Activated naive CD8-positive, alpha-beta T cell treated with anti-CD3 and anti-CD28 coated beads, Interleukin-2, amount 10 ng/mL, durations not matched to agents 7 days and 5 days (primary cell): ENCODE measurements at regions not wholly inside any gene's neighbourhood (a gene's known extent, or its start where the extent isn't known, plus 50 kb on each side); places are given as distances from the start of the nearest gene placed in this dataset.
"Not testable (repeated sequence)": the region's sequence is repeated elsewhere in the genome, so short reads cannot be mapped to it uniquely, and the experiment has no call there.

Experiments used
- ATAC-seq: fragments of 150-1000 bp; cut with Tn5 transposase; one replicate; pipeline ENCODE4 v1.10.0; 2021; ENCODE audit warnings: low read depth, moderate library complexity
- POLR2A ChIA-PET: fragments of 350-600 bp; sonication (Branson Sonifier 250); formaldehyde crosslinking; loops from one replicate; lab custom pipeline; 2021; ENCODE audit warnings: antibody characterized with exemption; lab: Charles Lee
- DNase-seq: peaks from one replicate; pipeline ENCODE4 v3.0.0; 2021
- H3K27ac Mint-ChIP-seq: one replicate; pipeline ENCODE4 v1.8.0; 2022; ENCODE audit warnings: mild to moderate bottlenecking, mixed read lengths
- H3K27me3 Mint-ChIP-seq: one replicate; pipeline ENCODE4 v1.8.0; 2022; ENCODE audit warnings: mild to moderate bottlenecking, moderate library complexity, mixed read lengths
- H3K36me3 Mint-ChIP-seq: one replicate; pipeline ENCODE4 v1.8.0; 2021; ENCODE audit warnings: mild to moderate bottlenecking, mixed read lengths
- H3K4me1 Mint-ChIP-seq: one replicate; pipeline ENCODE4 v1.8.0; 2021; ENCODE audit warnings: mixed read lengths
- H3K4me3 Mint-ChIP-seq: one replicate; pipeline ENCODE4 v1.8.0; 2022; ENCODE audit warnings: mild to moderate bottlenecking, moderate library complexity, mixed read lengths
- H3K9me3 Mint-ChIP-seq: one replicate; pipeline ENCODE4 v1.8.0; 2021; ENCODE audit warnings: mixed read lengths

DNA sequence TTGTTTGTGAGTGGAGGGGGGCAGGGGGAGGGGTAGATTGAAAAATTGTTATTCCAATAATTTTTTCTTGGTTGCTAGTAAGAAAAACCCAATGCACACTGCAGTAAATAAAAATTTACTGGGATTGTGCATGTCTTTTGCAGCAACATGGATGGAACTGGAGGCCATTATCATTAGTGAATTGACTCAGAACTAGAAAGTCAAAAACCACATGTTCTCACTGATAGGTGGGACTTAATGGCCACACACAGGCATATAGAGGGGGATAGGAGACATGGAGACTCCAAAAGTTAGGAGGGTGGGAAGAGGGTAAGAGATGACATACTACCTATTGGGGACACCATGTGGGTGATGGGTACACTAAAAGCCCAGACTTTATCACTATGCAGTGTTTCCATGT lies 67.2 kb downstream of the BUB3 start:
- H3K9me3 Mint-ChIP-seq = peaks cover 2% of the 10 kb centered on the region
- no peak for DNase-seq
- H3K4me1 Mint-ChIP-seq = no peaks in the 10 kb centered on the region
- peaks cover 13% of the 10 kb centered on the region for H3K36me3 Mint-ChIP-seq
- H3K4me3 Mint-ChIP-seq = no peak overlapping the region
- ATAC-seq = no peak
- H3K27me3 Mint-ChIP-seq = no peaks in the 10 kb centered on the region
- POLR2A ChIA-PET = no interaction called here
- H3K27ac Mint-ChIP-seq = no peak overlapping the region

DNA sequence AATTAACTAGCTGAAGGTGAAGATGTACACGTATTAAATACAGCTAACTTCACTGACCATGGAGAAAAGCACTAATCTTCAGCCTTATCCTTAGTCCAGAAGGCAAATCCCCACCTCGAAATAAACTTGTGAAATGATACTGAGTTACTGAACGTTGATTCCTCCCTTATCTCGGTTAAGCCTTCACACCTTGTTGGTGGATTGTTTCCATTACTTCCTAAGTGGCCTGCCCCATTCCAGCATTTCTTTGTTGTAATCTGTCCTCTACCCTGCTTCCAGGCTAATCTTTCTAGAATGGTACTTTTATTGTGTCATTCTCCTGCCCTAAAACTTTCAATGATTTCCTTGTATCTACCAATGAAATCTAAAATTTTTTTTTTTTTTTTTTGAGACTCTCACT lies 68.6 kb downstream of the BUB3 start:
- H3K27ac Mint-ChIP-seq = no peak overlapping the region
- DNase-seq (no peak), ATAC-seq (no peak)
- H3K4me3 Mint-ChIP-seq = no peak overlapping the region
- no peaks in the 10 kb centered on the region for H3K9me3 Mint-ChIP-seq
- H3K27me3 Mint-ChIP-seq = no peaks in the 10 kb centered on the region
- H3K4me1 Mint-ChIP-seq = no peaks in the 10 kb centered on the region
- POLR2A ChIA-PET = interaction anchor here (0.7 kb wide), 1 partner anchor 18 kb away, joined by 3 read pairs; no protein-coding TSS in a partner anchor
- H3K36me3 Mint-ChIP-seq = peaks cover 10% of the 10 kb centered on the region

DNA sequence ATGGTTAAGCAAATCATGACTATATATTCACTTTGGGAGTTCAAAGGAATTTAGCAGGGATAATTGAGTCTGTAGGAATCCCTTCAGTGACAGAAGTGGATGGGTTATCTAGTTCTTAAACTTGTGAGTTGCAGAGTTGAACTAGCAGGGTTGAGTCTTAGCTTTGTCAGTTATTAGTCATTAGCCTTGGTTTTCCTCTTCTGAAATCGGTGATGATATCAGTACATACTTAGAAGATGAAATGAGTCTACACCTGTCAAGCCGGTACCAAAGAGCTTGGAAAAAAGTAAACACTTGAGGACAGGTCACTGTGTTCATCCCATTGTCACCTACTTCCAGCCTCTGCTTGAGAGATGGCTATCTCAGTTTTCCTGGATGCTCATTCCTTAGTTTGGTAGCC lies 73.5 kb downstream of the BUB3 start:
- no peak overlapping the region for H3K27ac Mint-ChIP-seq
- no peak for DNase-seq
- H3K4me1 Mint-ChIP-seq = no peaks in the 10 kb centered on the region
- no peaks in the 10 kb centered on the region for H3K27me3 Mint-ChIP-seq
- H3K9me3 Mint-ChIP-seq = peaks cover 4% of the 10 kb centered on the region
- H3K4me3 Mint-ChIP-seq = no peak overlapping the region
- peaks cover 22% of the 10 kb centered on the region for H3K36me3 Mint-ChIP-seq
- POLR2A ChIA-PET = no interaction called here
- no peak for ATAC-seq

DNA sequence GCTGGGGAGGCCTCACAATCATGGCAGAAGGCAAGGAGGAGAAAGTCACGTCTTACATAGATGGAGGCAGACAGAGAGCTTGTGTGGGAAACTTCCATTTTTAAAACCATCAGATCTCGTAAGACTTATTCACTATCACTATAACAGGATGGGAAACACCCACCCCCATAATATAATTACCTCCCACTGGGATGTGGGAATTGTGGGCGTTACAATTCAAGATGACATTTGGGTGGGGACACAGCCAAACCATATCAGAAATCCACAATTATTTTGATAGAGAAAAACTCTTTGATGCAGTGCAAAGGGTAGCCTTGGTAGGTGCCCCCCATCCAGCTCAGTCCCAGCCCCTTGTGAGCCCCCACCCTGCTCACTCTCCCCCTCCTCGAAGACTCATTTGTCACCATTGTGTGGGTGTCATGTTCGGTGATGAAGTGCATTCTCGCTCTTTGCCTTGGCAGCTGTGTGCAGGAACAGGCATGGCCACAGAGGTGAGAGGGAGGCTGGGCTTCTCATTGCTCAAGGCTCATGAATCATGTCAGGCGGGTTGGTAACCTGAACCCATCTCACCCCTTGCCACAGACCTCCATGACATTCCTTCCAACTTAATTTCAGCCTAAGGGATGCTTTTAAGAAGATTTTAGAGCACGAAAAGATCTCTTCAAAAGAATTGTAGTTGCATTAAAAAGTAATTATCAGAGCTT lies 75.9 kb downstream of the BUB3 start:
- no peak overlapping the region for H3K4me3 Mint-ChIP-seq

DNA sequence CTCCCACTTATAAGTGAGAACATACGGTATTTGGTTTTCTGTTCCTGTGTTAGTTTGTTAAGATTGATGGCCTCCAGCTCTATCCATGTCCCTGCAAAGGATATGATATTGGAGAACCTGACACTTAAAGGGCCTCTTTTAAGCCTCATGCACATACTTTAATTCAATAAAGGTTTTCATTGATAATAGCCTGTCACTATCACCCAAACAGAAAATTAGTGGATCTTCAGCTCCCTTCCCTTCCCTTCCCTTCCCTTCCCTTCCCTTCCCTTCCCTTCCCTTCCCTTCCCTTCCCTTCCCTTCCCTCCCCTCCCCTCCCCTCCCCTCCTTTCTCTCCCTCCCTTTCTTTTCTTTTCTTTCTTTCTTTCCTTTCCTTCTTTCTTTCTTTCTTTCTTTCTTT lies 78.7 kb downstream of the BUB3 start:
- H3K4me3 Mint-ChIP-seq, DNase-seq, H3K4me1 Mint-ChIP-seq, H3K27me3 Mint-ChIP-seq, H3K27ac Mint-ChIP-seq, ATAC-seq, POLR2A ChIA-PET: not testable (repeated sequence)
- H3K36me3 Mint-ChIP-seq = peaks cover 36% of the 10 kb centered on the region
- H3K9me3 Mint-ChIP-seq = peaks cover 17% of the 10 kb centered on the region

More for the DNA sequence above, 75.9 kb downstream of the BUB3 start:
- Mint-ChIP-seq H3K27ac (no peak overlapping the region), H3K4me1 (no peaks in the 10 kb centered on the region), H3K36me3 (peaks cover 26% of the 10 kb centered on the region), H3K27me3 (no peaks in the 10 kb centered on the region), H3K9me3 (peaks cover 10% of the 10 kb centered on the region)
- ATAC-seq = no peak
- DNase-seq = no peak
- POLR2A ChIA-PET = no interaction called here

DNA sequence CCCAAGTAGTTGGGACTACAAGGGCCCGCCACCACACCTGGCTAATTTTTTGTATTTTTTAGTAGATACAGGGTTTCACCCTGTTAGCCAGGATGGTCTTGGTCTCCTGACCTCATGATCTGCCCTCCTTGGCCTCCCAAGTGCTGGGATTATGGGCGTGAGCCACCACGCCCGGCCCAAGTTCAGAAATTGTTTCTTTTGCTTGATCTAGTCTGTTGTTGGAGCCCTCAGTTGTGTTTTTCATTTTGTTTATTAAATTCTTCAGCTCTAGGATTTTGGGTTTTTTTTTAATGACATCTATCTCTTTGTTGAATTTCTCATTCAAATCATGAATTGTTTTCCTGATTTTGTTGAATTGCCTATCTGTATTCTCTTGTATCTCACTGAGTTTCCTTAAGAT lies 80.8 kb downstream of the BUB3 start:
- Mint-ChIP-seq H3K36me3 (peaks cover 32% of the 10 kb centered on the region), H3K27ac (peak overlapping the region; percentile 32), H3K9me3 (peaks cover 15% of the 10 kb centered on the region)
- H3K27me3 Mint-ChIP-seq, POLR2A ChIA-PET, H3K4me1 Mint-ChIP-seq, H3K4me3 Mint-ChIP-seq, DNase-seq, ATAC-seq: not testable (repeated sequence)

DNA sequence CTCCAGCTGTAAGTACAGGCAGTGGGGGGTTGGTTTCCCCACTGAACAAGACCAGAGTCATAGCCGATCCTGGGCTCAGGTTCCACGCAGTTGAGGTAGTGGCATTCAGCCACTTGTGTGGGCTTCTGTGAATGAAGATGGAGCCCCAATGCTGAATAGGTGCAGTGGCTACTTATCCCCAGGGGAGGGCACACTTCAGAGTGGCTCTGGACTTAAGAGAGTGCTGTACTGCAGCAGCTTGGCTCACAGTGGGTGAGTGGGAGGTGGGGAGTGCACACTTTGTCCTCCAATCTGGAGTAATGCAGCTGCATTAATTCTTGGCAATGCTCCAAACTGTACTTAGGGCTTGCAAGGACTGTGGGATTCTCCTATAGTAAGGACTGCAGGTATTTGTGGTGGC lies 81.9 kb downstream of the BUB3 start:
- Mint-ChIP-seq H3K27me3 (no peaks in the 10 kb centered on the region), H3K36me3 (peaks cover 25% of the 10 kb centered on the region), H3K4me1 (peaks cover 13% of the 10 kb centered on the region), H3K4me3 (no peak overlapping the region), H3K9me3 (peaks cover 15% of the 10 kb centered on the region), H3K27ac (no peak overlapping the region)
- ATAC-seq (no peak), DNase-seq (no peak)
- POLR2A ChIA-PET = no interaction called here

DNA sequence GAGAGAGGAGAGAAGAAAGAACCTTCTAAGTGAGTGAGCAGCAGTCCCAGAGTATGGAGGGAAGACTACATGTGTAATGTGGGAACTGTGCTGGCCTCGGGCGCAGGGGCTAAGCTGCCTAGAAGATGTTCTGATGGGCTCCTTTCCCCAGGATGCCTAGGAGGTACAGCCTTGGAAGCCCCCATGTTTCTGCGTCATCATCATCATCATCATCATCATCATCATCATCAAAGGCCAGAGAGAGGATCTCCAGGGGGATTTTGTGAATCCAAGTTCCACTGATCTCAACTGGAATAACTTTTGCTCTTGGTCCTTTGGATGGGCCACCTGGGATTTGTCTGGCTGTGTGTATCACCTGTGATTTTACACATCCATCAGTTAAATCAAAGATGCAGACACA lies 86.0 kb downstream of the BUB3 start:
- peaks cover 31% of the 10 kb centered on the region for H3K4me1 Mint-ChIP-seq
- no peak for DNase-seq
- peaks cover 16% of the 10 kb centered on the region for H3K36me3 Mint-ChIP-seq
- no peak overlapping the region for H3K4me3 Mint-ChIP-seq
- POLR2A ChIA-PET = interaction anchor here (0.6 to 2.3 kb wide), 2 partner anchors 17 to 86 kb away, joined by 3 to 19 read pairs; partner anchors contain the start of gene BUB3
- no peak for ATAC-seq
- peaks cover 6% of the 10 kb centered on the region for H3K9me3 Mint-ChIP-seq
- H3K27me3 Mint-ChIP-seq = no peaks in the 10 kb centered on the region
- peak overlapping the region; percentile 55 for H3K27ac Mint-ChIP-seq

DNA sequence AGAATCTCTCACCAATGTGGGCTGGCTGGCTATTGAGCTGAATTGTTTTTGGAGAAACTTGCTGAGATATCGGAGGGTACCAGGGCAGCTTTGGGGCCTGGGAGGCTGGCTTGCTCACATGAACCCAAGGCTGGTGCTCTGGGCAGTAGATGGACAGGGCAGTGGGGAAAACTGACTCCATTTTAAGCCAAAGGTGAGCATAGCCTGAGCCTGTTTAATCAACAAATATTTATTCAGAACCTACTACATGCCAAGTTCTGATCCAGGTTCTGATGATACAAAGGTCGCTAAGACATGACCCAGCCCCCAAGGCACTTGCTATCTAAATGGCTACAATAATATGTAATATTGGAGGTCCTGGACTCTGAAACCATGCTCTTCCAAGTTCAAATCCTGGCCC lies 86.6 kb downstream of the BUB3 start:
- Mint-ChIP-seq H3K9me3 (peaks cover 1% of the 10 kb centered on the region), H3K4me3 (no peak overlapping the region), H3K27ac (peak overlapping the region; percentile 97), H3K4me1 (peaks cover 31% of the 10 kb centered on the region), H3K27me3 (no peaks in the 10 kb centered on the region), H3K36me3 (peaks cover 11% of the 10 kb centered on the region)
- POLR2A ChIA-PET = interaction anchor here (0.6 to 2.3 kb wide), 2 partner anchors 18 to 86 kb away, joined by 3 to 19 read pairs; partner anchors contain the start of gene BUB3
- ATAC-seq = no peak
- DNase-seq = no peak

DNA sequence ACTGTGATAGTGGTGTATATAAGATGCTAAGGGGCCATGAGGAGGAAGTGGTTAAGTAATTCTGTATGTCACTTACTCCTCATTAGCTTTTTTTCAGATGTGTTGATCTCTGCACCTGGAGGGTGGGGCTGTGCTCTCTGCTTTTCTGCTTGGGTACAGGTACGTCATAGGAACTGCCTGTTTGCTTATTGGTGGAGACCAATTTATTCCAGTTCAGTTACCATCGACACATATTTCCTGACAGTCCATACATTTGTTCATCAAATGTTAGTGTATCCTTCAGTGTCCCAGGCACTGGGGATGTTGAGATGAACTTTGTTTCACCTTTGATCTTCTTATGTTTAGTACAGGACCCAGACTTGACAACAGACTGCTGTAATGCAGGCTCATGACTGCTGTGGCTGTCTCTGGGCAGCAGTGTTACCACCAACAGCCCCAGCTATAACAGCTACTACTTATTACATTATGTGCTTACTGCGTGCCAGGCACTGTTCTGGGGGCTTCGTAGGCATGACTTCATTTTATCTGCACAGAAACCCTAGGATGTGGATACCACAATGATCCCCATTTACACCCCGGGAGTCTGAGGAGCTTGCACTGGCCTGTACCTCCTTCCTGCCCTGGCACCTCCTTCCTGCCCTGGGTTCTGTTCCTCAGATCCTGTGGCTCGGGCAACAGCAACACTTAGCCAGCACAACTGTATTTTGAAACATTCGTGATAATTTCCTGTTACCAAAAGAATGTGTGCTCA lies 87.4 kb downstream of the BUB3 start:
- peak overlapping the region; percentile 54 for H3K4me3 Mint-ChIP-seq
- no peaks in the 10 kb centered on the region for H3K27me3 Mint-ChIP-seq
- peaks cover 11% of the 10 kb centered on the region for H3K36me3 Mint-ChIP-seq
- H3K4me1 Mint-ChIP-seq = peaks cover 31% of the 10 kb centered on the region
- POLR2A ChIA-PET = interaction anchor here (0.6 to 2.3 kb wide), 2 partner anchors 87 to 310 kb away, joined by 4 to 19 read pairs; partner anchors contain the start of gene BUB3
- H3K9me3 Mint-ChIP-seq = peaks cover 1% of the 10 kb centered on the region
- DNase-seq = peak; percentile 43
- peak; percentile 81 for ATAC-seq
- peak overlapping the region; percentile 97 for H3K27ac Mint-ChIP-seq

DNA sequence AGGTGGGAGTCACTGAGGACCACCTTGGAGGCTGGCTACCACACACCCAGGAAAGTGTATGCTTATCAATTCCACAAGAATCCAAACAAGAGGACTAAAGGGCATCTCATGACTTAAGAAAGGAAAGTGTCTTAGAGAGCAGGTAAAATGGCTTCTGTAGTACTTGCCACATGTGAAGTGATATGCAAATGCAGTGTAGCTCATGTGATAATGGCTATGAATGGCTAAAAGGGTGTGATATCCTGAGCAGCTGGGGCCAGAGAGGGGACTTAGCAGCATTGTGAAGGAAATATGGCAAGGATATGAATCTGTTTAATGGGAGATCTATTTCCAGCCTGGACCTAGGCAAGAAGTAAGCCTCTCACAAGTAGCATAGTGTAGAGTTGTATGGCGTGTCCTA lies 90.5 kb downstream of the BUB3 start:
- Mint-ChIP-seq H3K36me3 (peaks cover 8% of the 10 kb centered on the region), H3K9me3 (no peaks in the 10 kb centered on the region), H3K4me1 (peaks cover 35% of the 10 kb centered on the region), H3K27ac (no peak overlapping the region), H3K4me3 (no peak overlapping the region), H3K27me3 (no peaks in the 10 kb centered on the region)
- POLR2A ChIA-PET = no interaction called here
- DNase-seq = no peak
- no peak for ATAC-seq

DNA sequence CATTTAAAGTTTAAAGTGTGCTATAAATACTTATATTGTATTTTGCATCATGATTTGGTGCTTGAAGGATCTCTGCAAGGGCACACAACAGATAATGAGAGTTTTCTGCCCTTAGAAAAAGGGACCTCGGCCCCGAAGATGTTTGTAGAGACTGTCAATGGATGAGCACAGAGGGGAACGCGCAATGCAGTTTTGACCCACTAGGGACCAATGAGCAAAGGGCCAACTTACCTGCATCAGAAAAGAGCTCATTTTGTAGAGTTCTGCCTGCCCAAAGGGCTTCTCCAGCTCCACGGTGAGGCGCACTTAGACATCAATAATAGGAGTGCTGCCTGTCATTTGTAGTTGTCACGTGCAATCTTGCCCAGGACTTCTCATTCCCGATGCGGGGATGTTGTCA lies 91.1 kb downstream of the BUB3 start:
- POLR2A ChIA-PET = no interaction called here
- H3K4me1 Mint-ChIP-seq = peaks cover 30% of the 10 kb centered on the region
- H3K27ac Mint-ChIP-seq = no peak overlapping the region
- no peak for DNase-seq
- no peak for ATAC-seq
- H3K36me3 Mint-ChIP-seq = peaks cover 8% of the 10 kb centered on the region
- no peaks in the 10 kb centered on the region for H3K27me3 Mint-ChIP-seq
- H3K9me3 Mint-ChIP-seq = no peaks in the 10 kb centered on the region
- no peak overlapping the region for H3K4me3 Mint-ChIP-seq

DNA sequence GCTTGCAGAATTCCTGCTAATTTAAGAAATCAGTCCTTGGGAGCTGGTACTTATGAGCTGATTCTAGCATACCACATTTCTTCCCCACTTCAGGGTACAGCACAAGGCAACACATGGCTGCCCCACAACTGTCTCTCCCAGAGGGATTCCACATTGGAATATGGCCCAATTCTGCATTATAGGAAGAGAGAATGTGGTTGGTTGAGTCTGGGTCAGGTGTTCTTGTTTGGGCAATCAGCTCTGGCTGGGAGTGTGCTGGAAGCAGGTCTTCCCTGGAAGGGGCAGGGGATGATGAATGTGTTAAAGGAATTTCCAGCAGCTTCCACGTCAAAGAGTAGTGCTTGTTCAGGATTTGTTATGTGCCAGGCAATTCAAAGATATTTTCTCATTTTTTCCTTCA lies 95.7 kb downstream of the BUB3 start:
- H3K27me3 Mint-ChIP-seq = peaks cover 2% of the 10 kb centered on the region
- no peak for DNase-seq
- H3K36me3 Mint-ChIP-seq = peaks cover under 1% of the 10 kb centered on the region
- H3K9me3 Mint-ChIP-seq = no peaks in the 10 kb centered on the region
- H3K27ac Mint-ChIP-seq = no peak overlapping the region
- no peak overlapping the region for H3K4me3 Mint-ChIP-seq
- POLR2A ChIA-PET = no interaction called here
- peaks cover 4% of the 10 kb centered on the region for H3K4me1 Mint-ChIP-seq
- no peak for ATAC-seq

DNA sequence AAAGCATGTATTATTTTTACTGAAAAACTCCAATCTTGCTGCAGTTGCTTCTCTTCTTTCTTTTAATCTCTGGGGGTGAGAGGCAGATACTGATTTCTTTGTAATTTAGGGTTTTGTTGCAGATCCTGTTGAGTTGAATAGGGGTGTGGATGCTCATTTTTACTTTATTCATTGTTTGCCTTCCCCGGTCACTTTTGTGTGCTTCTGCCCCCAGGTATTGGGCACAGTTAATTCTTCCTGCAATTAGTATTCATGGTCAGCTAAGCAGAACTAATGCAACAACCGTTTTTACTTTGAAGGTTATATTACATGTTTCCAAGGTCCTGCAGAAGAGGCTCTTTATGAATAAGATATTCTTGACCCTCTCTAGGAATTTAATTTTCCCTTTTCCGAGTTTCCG lies 96.4 kb downstream of the BUB3 start:
- Mint-ChIP-seq H3K27ac (no peak overlapping the region), H3K9me3 (no peaks in the 10 kb centered on the region), H3K27me3 (peaks cover 2% of the 10 kb centered on the region), H3K36me3 (no peaks in the 10 kb centered on the region), H3K4me1 (peaks cover 4% of the 10 kb centered on the region), H3K4me3 (no peak overlapping the region)
- POLR2A ChIA-PET = no interaction called here
- DNase-seq (no peak), ATAC-seq (no peak)
